ENCODE measurements at regions not wholly inside any gene's neighbourhood (a gene's known extent, or its start where the extent isn't known, plus 50 kb on each side); places are given as distances from the start of the nearest gene placed in this dataset.

DNA sequence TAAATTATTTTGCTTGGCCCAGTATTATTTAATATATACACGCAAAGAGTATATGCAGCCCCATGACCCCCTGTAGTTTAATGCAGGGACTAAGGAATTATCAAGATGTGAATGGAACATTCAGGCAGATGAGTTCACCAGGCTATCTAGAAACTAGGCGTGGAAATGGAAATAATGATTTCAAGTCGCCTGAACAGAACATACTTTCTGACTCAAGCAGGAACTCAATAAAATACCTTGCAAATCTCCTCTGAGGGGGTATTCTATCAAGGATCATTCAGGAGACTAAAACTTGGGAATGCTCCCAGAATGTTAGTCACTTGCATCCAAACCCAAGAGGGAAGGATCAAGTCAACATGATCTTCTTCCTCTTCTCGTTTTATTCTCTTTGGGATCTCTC is 59.6 kb upstream of the RASSF6 start:
- no peak for TF ChIP-seq NRF1 (IDR thresholded peaks at IDR 0.05; ENCODE audit: low read depth, low read length)
- TF ChIP-seq, protein P1, sequence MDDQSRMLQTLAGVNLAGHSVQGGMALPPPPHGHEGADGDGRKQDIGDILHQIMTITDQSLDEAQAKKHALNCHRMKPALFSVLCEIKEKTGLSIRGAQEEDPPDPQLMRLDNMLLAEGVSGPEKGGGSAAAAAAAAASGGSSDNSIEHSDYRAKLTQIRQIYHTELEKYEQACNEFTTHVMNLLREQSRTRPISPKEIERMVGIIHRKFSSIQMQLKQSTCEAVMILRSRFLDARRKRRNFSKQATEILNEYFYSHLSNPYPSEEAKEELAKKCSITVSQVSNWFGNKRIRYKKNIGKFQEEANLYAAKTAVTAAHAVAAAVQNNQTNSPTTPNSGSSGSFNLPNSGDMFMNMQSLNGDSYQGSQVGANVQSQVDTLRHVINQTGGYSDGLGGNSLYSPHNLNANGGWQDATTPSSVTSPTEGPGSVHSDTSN (IDR thresholded peaks at IDR 0.05) = peak; percentile 66
- TF ChIP-seq FOXM1 (IDR thresholded peaks at IDR 0.05; ENCODE audit: low read depth) = no peak
- TF ChIP-seq, protein P2, sequence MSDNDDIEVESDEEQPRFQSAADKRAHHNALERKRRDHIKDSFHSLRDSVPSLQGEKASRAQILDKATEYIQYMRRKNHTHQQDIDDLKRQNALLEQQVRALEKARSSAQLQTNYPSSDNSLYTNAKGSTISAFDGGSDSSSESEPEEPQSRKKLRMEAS (IDR thresholded peaks at IDR 0.05; ENCODE audit: low read depth) = 0 out of 2 replicates have a peak, but pooled peaks have one; percentile 14
- TF ChIP-seq POLR2AphosphoS5 (IDR thresholded peaks at IDR 0.05; ENCODE audit: low read depth, low read length) = no peak
- TF ChIP-seq TAF1 (IDR thresholded peaks at IDR 0.05; ENCODE audit: borderline replicate concordance, low read depth, low read length) = no peak
- no peak for TF ChIP-seq SMC3 (IDR thresholded peaks at IDR 0.05; ENCODE audit: low read depth, low read length)
- TF ChIP-seq EZH2phosphoT487 (IDR thresholded peaks at IDR 0.05; ENCODE audit: borderline replicate concordance, low read depth) = no peak
